HG02759 (cell line): ENCODE measurements at regions not wholly inside any gene's neighbourhood (a gene's known extent, or its start where the extent isn't known, plus 50 kb on each side); places are given as distances from the start of the nearest gene placed in this dataset.

Experiments
- ATAC-seq: cut with Tn5 transposase; IDR thresholded peaks from one replicate; pipeline ENCODE4 v1.9.1; 2021; ENCODE audit warnings: mild to moderate bottlenecking, moderate library complexity; ENCODE audit not compliant: unreplicated experiment

DNA sequence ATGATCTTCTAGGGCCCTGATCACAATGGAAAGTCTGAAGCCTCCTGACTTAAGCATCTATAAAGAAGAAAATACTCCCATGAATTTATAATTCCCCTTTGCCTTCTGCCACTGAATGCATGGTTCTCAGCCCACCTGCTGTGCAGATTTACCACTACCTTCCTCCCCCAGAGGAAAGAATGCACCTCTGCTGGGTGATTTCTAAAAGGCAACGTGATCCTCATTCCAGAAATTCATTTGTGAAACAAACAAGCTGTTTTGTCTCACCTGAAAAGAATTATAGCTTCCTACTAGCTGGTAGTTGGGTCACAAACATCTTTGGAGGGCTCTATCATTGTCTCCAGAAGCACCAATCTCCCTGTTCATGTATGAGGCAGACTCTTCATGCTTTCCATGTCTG is 320.2 kb downstream of the CDC14C start:
- no peak for ATAC-seq

DNA sequence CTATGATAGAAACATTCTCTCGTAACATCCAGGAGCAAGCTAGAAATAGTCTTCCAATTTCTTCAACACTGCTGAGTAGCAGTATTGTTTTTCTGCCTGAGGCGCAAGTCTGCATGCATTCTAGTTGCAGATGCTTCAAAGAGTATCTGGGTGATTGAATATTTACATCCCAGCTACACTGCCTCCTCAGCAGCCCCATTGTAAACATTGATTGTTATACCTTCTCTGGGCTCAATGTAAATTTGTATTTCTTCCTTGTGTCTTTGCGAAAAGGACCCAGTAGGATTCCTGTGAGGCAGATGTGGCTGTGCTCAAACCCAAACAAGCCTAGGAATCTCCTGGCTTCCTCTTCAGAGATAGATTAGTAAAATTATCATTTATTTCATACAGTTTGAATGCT is 320.7 kb downstream of the CDC14C start:
- ATAC-seq = no peak

- no peak for ATAC-seq
Observed at GRCh38 chr7:49247759-49248158, 323.4 kb downstream of the CDC14C start.

DNA sequence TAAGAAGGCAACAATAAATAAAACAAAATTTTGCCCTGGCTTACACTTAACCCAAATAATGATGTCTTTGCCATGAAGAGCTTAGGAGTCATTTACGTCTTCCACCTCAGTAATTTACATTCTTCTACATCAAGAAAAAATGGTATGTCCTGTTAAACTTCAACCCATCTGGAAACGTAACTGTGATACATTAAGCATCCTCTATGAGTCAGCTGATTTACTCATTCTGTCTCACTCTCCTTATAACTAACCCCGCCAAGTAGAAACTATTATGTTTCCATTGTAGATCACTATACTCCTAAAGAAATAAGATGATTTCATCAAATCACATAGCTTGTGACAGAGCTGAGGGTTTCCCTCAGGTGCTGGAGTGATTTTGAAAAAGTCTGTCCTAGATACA is 330.7 kb downstream of the CDC14C start:
- no peak for ATAC-seq

GRCh38 chr7:49260538-49260937 is 336.2 kb downstream of the CDC14C start:
- ATAC-seq = no peak

GRCh38 chr7:49261928-49262327 is 337.6 kb downstream of the CDC14C start:
- ATAC-seq = no peak

DNA sequence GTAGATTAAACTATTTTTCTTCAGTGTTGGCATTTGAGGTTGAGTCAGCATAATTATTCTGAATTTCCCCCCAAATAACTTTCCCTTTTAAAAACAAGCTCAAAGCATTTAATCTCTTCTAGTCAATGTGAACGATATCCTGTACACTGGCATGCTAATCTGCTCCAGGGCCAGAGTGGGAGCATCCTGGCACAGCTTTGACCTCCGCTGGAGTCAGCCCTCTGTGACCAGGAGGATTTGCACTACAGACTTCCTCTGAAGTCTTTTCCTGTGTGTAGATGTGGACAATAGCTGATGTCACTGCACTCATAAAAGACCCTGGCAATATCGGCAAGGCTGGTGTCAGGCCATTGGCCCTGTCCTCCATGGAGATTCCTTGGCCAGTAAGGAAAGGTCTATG is 340.2 kb downstream of the CDC14C start:
- no peak for ATAC-seq

DNA sequence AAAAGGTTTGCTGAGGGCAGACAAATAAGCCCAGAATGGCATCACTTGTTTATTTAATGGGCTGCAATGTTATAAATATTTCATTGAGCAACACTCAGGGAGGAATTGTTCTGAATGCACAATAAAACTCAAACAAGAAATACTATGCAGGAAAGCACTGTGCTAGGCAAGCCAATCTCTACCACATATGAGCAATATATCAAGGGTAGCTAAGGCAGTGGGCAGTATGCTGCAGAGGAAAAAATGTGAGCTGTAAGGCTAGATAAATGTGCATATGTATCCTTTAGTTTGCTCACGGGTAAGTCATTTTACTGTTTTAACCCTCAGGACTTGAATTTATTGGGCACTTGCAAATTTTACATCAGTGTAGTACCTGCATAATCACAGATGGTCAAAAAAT is 349.6 kb downstream of the CDC14C start:
- no peak for ATAC-seq

DNA sequence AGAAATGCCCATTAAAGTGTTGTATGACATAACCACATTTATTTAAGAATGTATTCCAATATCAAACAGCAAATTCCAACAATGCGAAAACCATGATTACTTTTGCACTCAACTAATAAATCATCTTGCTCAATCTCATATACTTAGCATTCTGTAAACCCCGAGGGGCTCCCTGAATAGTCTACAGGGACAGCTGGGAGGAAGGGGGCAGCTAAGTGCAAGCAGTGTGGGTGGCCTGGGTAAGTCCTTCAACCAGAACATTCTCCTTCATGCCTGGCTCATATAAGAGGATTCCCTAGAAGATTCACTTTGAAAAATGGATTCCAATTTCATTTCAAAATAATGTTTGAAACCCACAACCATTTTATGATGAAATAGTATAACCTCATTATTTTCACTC is 355.5 kb downstream of the CDC14C start:
- no peak for ATAC-seq

GRCh38 chr7:49287653-49288052 is 363.3 kb downstream of the CDC14C start:
- ATAC-seq = no peak

DNA sequence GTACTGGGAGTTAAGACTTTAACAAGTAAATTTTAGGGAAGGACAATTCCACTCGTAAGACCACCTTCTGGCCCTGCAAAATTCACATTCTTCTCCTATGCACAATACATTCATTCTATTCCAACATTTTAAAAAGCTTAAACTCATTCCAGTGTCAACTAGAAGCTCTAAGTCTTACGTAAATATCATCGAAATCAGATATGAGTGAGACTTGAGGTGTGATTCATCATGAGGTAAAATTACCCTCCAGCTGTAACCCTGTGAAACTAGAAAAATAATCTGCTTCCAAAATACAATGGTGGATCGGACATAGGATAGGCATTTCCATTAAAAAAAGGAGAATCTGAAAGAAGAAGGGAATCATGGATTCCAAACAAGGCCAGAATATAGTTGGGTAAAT is 370.3 kb downstream of the CDC14C start:
- no peak for ATAC-seq

DNA sequence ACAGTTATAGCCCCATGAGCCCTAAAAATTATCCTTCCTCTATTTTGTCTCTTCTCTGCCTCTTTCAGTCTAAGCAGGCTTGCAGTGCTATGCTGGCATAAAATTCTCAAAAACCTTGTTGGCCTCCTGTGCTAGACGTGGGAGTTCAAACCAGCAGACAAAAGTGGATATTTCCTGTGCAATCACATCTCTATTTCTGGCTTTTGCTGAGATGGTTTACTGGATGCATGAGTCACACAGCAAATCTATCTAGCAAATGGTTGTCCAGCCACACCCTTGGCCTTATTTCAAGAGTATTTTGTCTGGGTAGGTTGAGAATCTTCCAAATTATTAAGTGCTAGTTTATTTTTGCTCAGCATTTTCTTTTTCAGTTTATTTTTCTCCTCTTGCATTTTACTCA is 370.8 kb downstream of the CDC14C start:
- ATAC-seq = no peak

DNA sequence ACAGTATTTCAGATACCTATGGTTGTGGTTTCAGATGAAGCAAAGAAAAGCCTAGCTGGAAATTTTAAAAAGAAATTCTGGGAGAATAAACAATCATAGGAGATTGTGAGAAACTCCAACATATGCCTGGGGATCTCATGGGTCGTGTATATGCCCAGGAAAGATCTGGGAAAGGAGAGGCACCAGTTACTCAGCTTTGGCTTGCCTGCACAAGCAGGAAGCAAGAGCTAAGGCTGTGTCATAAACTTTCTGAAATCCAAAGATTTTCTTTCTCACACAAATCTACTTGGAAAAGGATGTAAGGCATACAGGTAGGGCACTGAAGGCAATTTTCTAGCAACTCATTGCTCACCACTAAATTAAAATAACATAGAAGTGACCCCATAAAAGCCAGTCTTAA is 373.6 kb downstream of the CDC14C start:
- ATAC-seq = no peak

GRCh38 chr7:49308787-49309186 is 384.4 kb downstream of the CDC14C start:
- ATAC-seq = no peak

DNA sequence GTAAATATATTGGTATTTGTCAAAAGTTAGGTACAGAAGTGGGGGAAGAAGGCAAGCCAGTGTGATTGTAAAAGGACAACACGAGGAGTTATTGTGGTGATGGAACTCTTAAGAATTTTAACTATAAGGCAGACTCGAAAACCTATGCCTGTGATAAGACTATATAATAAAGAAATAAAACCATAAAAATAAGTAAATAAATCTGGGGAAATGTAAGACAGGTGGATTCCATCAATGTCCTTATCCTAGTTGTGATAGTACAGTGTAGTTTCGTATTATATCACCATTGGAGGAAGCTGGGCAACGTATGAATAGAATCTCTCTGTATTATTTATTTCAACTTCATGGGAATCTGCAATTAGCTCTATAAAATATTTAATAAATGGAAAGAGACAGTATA is 395.7 kb downstream of the CDC14C start:
- ATAC-seq = no peak

DNA sequence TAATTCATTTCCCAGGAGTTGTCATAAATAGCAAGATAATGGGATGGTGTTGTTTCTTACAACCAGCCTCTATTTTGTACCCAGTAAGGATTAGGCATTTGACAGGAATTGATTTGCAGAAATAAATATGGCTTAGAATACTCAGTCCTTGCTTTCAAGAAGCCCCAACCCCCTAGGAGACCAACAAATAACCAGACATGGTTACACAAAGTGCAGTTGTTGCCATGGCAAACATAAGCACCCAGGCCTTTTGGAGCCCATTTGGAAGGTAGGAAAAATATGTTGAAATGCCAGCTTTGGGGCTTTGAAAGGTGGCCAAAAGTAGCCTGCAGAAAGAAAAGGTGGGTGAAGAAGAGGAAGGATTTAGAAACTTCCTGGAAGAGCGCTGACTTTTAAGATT is 397.5 kb downstream of the CDC14C start:
- ATAC-seq = no peak

DNA sequence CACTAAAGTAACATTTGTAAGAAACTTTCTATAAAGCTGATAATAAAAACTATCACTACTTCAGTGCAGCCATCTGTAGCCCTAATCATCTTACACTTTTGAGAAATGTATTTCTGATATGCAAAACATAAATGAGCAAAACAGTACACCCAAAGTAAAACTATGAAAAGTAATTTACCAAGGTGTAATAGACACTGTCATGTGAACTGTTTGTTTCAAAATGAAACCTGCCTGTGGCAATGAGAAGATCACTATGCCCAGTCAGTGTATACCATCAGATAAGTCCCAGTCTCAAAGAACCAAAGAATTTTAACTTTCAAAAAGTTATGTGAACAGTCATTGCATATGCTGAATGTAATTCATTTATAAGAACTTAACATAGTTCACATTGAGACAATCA is 398.1 kb downstream of the CDC14C start:
- no peak for ATAC-seq

- ATAC-seq = no peak
Observed at GRCh38 chr7:49324040-49324439, 399.7 kb downstream of the CDC14C start.

DNA sequence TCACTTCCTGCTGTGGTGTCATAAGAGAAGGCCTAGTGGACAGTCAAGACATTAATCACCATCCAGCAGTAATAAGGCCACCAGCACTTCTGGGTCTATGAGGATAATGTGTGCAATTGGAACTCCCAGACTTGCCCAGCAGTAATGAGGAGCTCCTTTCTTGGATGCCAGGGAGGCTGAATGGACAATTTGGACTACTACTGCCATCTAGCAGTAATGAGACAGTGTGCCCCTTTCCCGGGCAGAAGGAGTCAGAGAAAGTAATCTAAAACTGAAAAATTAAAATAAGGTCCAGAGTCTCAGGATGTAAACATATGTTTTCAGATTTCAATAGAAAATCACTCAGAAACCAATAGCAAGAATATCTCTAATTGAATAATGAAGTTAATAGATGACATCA is 400.4 kb downstream of the CDC14C start:
- ATAC-seq = no peak

GRCh38 chr7:49325571-49325970 is 401.2 kb downstream of the CDC14C start:
- ATAC-seq = no peak

DNA sequence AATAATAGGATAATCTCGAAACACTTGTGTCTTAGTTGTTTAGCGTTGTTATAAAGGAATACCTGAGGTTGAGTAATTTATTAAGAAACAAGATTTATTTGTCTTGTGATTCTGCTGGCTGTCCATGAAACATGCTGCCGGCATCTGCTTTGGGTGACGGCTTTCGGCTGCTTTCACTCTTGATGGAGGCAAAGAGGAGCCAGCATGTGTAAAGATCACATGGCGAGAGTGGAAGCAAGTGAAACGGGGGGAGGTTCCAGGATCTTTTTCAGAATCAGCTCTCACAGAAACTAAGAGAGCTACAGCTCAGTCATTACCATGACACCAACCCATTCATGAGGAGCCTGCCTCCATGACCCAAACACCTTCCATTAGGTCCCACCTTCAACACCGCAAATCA is 402.8 kb downstream of the CDC14C start:
- ATAC-seq = no peak

GRCh38 chr7:49333180-49333881 is 409.0 kb downstream of the CDC14C start:
- ATAC-seq = no peak

GRCh38 chr7:49341849-49342248 is 417.5 kb downstream of the CDC14C start:
- no peak for ATAC-seq
